PC-3 (cell line): ENCODE measurements at regions not wholly inside any gene's neighbourhood (a gene's known extent, or its start where the extent isn't known, plus 50 kb on each side); places are given as distances from the start of the nearest gene placed in this dataset.

Experiments used
- EZH2 ChIP-seq: fragments of 300-600 bp; sonication (generic); IDR thresholded peaks from one replicate; pipeline ENCODE4 v1.6.1; 2017; ENCODE audit warnings: antibody characterized with exemption, mild to moderate bottlenecking, low read length; ENCODE audit not compliant: unreplicated experiment
- TF ChIP-seq, protein P1 (sequence below): fragments of 300-600 bp; sonication (generic); conservative IDR thresholded peaks from 2 replicates; pipeline ENCODE4 v1.5.1; 2017; ENCODE audit warnings: antibody characterized with exemption, low read depth, mild to moderate bottlenecking, low read length

DNA sequence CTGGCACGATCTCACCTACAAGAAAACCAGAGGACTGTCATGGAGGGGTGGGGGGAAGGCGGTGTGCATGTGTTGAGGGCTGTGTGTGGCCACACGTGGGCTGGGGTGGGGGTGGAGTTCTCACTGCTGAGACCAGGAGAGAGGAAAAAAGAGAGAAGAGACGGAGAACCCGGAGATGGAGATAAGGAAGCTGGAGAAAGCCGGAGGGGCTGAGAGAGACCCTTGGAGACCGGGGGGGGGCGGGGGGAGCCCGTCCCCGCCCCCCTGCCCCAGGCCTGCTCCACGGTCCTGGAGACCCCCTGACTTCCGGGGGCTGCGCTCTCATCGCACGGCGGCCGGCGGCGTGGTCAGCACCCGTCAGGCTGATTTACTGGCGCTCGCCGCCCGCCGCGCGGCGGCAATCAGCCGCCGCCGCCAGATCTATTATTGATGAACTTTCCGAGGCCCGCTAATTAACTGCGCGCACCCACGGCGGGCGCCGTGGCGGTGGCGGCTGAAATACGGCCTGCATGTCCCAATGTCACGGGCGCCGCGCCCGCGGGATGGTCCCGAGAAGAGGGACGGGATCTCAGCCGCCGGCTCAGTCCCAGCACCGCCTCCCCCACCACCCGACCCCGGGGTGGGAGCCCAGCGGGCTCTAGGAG is 187.4 kb downstream of the MN1 start:
- TF ChIP-seq, protein P1, sequence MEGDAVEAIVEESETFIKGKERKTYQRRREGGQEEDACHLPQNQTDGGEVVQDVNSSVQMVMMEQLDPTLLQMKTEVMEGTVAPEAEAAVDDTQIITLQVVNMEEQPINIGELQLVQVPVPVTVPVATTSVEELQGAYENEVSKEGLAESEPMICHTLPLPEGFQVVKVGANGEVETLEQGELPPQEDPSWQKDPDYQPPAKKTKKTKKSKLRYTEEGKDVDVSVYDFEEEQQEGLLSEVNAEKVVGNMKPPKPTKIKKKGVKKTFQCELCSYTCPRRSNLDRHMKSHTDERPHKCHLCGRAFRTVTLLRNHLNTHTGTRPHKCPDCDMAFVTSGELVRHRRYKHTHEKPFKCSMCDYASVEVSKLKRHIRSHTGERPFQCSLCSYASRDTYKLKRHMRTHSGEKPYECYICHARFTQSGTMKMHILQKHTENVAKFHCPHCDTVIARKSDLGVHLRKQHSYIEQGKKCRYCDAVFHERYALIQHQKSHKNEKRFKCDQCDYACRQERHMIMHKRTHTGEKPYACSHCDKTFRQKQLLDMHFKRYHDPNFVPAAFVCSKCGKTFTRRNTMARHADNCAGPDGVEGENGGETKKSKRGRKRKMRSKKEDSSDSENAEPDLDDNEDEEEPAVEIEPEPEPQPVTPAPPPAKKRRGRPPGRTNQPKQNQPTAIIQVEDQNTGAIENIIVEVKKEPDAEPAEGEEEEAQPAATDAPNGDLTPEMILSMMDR: no peak
- no peak for TF ChIP-seq EZH2
